Right lobe of liver (tissue), 4 donors: ENCODE measurements at regions not wholly inside any gene's neighbourhood (a gene's known extent, or its start where the extent isn't known, plus 50 kb on each side); places are given as distances from the start of the nearest gene placed in this dataset.
"Not testable (repeated sequence)": the region's sequence is repeated elsewhere in the genome, so short reads cannot be mapped to it uniquely, and the experiment has no call there.

ENCODE experiments used
- CTCF ChIP-seq, 4 donors: fragments of 200-600 bp in 3 of 4; fragments of 450-650 bp in 1 of 4; IDR thresholded peaks; one replicate each; pipeline versions ENCODE4 v1.5.1 to v1.8.0; 2016 to 2022; ENCODE audit warnings: antibody characterized with exemption in 4 of 4, mild to moderate bottlenecking in 2 of 4
- POLR2A ChIP-seq: fragments of 450-650 bp; IDR thresholded peaks from one replicate; pipeline ENCODE4 v1.6.1; 2017; ENCODE audit warnings: antibody characterized with exemption, mild to moderate bottlenecking
- donor health status: DM: no; HTN: no; CAD: no.
- donor health status: DM: no; HTN: no; CAD: no.
- donor health status: DM: no; HTN: yes; CAD: no.

GRCh38 chr4:49285905-49286304 lies 299.8 kb downstream of the CWH43 start:
- not testable (repeated sequence) for TF ChIP-seq POLR2A; CTCF (IDR thresholded peaks at IDR 0.05)
